ENCODE measurements at regions not wholly inside any gene's neighbourhood (a gene's known extent, or its start where the extent isn't known, plus 50 kb on each side); places are given as distances from the start of the nearest gene placed in this dataset.

GRCh38 chr21:17729455-17729854 lies 89.7 kb downstream of the C21orf91 start:
- no peak for TF ChIP-seq CTCF (IDR thresholded peaks at IDR 0.05; ENCODE audit: borderline replicate concordance, control extremely low read depth, extremely low read depth, insufficient read depth, missing control alignments)
- no peak for DNase-seq (ENCODE audit: low spot score)
- in situ Hi-C loops (cut with MboI; ENCODE audit: low sequenced_read_pairs, unreplicated experiment): no loop called here

GRCh38 chr21:17727361-17727760 lies 91.8 kb downstream of the C21orf91 start:
- in situ Hi-C loops (cut with MboI; ENCODE audit: low sequenced_read_pairs, unreplicated experiment): no loop called here
- no peak for TF ChIP-seq CTCF (IDR thresholded peaks at IDR 0.05; ENCODE audit: borderline replicate concordance, control extremely low read depth, extremely low read depth, insufficient read depth, missing control alignments)
- DNase-seq (ENCODE audit: low spot score): no peak

GRCh38 chr21:17726047-17726829 lies 92.9 kb downstream of the C21orf91 start:
- TF ChIP-seq CTCF (IDR thresholded peaks at IDR 0.05; ENCODE audit: borderline replicate concordance, control extremely low read depth, extremely low read depth, insufficient read depth, missing control alignments): no peak
- in situ Hi-C loops (cut with MboI; ENCODE audit: low sequenced_read_pairs, unreplicated experiment): no loop called here
- no peak for DNase-seq (ENCODE audit: low spot score)

- DNase-seq (ENCODE audit: low spot score): no peak
- no peak for TF ChIP-seq CTCF (IDR thresholded peaks at IDR 0.05; ENCODE audit: borderline replicate concordance, control extremely low read depth, extremely low read depth, insufficient read depth, missing control alignments)
- in situ Hi-C loops (cut with MboI; ENCODE audit: low sequenced_read_pairs, unreplicated experiment): no loop called here
Observed at GRCh38 chr21:17725339-17725738, 93.8 kb downstream of the C21orf91 start.

- in situ Hi-C loops (cut with MboI; ENCODE audit: low sequenced_read_pairs, unreplicated experiment): no loop called here
- DNase-seq (ENCODE audit: low spot score): no peak
- no peak for TF ChIP-seq CTCF (IDR thresholded peaks at IDR 0.05; ENCODE audit: borderline replicate concordance, control extremely low read depth, extremely low read depth, insufficient read depth, missing control alignments)
Observed at GRCh38 chr21:17712887-17713286, 100.2 kb upstream of the BTG3 start.

- no peak for TF ChIP-seq CTCF (IDR thresholded peaks at IDR 0.05; ENCODE audit: borderline replicate concordance, control extremely low read depth, extremely low read depth, insufficient read depth, missing control alignments)
- in situ Hi-C loops (cut with MboI; ENCODE audit: low sequenced_read_pairs, unreplicated experiment): no loop called here
- DNase-seq (ENCODE audit: low spot score): no peak
Observed at GRCh38 chr21:17711896-17712295, 99.2 kb upstream of the BTG3 start.

All from GM13976 (cell line).